Gastrocnemius medialis (tissue), 4 donors: ENCODE measurements at regions not wholly inside any gene's neighbourhood (a gene's known extent, or its start where the extent isn't known, plus 50 kb on each side); places are given as distances from the start of the nearest gene placed in this dataset.

Source experiments
- ATAC-seq, 2 donors: fragments of 150-250 bp; one replicate each; pipeline ENCODE4 v1.9.1; 2016
- DNase-seq, 2 donors: peaks; one replicate each; pipeline ENCODE4 v3.0.0-alpha.2; 2019
- H3K27ac ChIP-seq, 4 donors: fragments of 200-600 bp; sonication (generic); 1 replicate in 1 of 4; 2 replicates in 3 of 4; pipeline ENCODE4 v1.5.1; 2016 to 2018; ENCODE audit warnings: mild to moderate bottlenecking in 2 of 4, moderate library complexity in 1 of 4
- H3K27me3 ChIP-seq, 3 donors: fragments of 200-600 bp; sonication (generic) in 2 of 3; 1 replicate in 1 of 3; 2 replicates in 2 of 3; pipeline versions ENCODE4 v1.5.1 to v1.6.0; 2016 to 2019; ENCODE audit warnings: mild to moderate bottlenecking in 1 of 3, moderate library complexity in 1 of 3
- H3K36me3 ChIP-seq, 2 donors: fragments of 200-600 bp; sonication (generic) in 1 of 2; one replicate each; pipeline ENCODE4 v1.5.1; 2017 to 2018
- H3K4me1 ChIP-seq, 2 donors: fragments of 200-600 bp; sonication (generic) in 1 of 2; one replicate each; pipeline ENCODE4 v1.5.1; 2016 to 2017; ENCODE audit warnings: mild to moderate bottlenecking in 2 of 2
- H3K4me3 ChIP-seq, 4 donors: fragments of 200-600 bp; sonication (generic) in 3 of 4; 1 replicate in 1 of 4; 2 replicates in 3 of 4; pipeline ENCODE4 v1.5.1; 2016 to 2019; ENCODE audit warnings: mild to moderate bottlenecking in 2 of 4
- H3K9me3 ChIP-seq, 3 donors: fragments of 200-600 bp; sonication (generic) in 2 of 3; 1 replicate in 1 of 3; 2 replicates in 2 of 3; pipeline ENCODE4 v1.5.1; 2016 to 2019
- CTCF ChIP-seq, 5 experiments: fragments of 450-650 bp in 3 of 5; fragments of 200-600 bp in 2 of 5; sonication (generic) in 2 of 5; IDR thresholded peaks in 4 of 5; conservative IDR thresholded peaks in 1 of 5; 1 replicate in 4 of 5; 2 replicates in 1 of 5; pipeline ENCODE4 v1.5.1; 2016 to 2019; ENCODE audit warnings: antibody characterized with exemption in 5 of 5, mild to moderate bottlenecking in 3 of 5, moderate library complexity in 3 of 5
- POLR2A ChIP-seq, 2 donors: fragments of 450-650 bp; IDR thresholded peaks; one replicate each; pipeline ENCODE4 v1.6.1; 2017; ENCODE audit warnings: antibody characterized with exemption in 2 of 2, mild to moderate bottlenecking in 2 of 2, moderate library complexity in 2 of 2
- in situ Hi-C, 4 donors: fragments of 200-750 bp; cut with MboI; loops; one replicate each; pipeline versions ENCODE4 v1.15.0 to v1.8.0; 2017; ENCODE audit warnings: low sequenced_read_pairs in 4 of 4
- intact Hi-C: fragments of 100-400 bp; cut with DNase I; formaldehyde crosslinking; loops from one replicate; pipeline ENCODE4 v1.15.1; 2023; ENCODE audit warnings: low total_unique reads

- H3K4me1 ChIP-seq: no peaks in the 10 kb centered on the region
- no peak for DNase-seq
- no peaks in the 10 kb centered on the region for H3K9me3 ChIP-seq
- H3K36me3 ChIP-seq: no peaks in the 10 kb centered on the region
- H3K27me3 ChIP-seq: no peaks in the 10 kb centered on the region
- in situ Hi-C loops (loop anchor here in 2 of 4 donors (5.0 to 25.0 kb wide), 2 partner anchors 92 to 242 kb away; partner anchors contain the start of gene SHB (in 1 of the 2)), intact Hi-C loops (no loop called here)
- no peak overlapping the region for H3K4me3 ChIP-seq
- H3K27ac ChIP-seq: no peak overlapping the region
- no peak for TF ChIP-seq POLR2A (IDR thresholded peaks at IDR 0.05)
- no peak for TF ChIP-seq CTCF (IDR thresholded peaks at IDR 0.05 in 4 of 5, conservative IDR thresholded peaks at IDR 0.05 in 1 of 5)
- no peak for ATAC-seq
Observed at GRCh38 chr9:38154501-38155421, 85.7 kb upstream of the SHB start.

- intact Hi-C loops: no loop called here
- H3K27ac ChIP-seq: no peak overlapping the region
- TF ChIP-seq POLR2A (IDR thresholded peaks at IDR 0.05) (no peak), CTCF (IDR thresholded peaks at IDR 0.05 in 4 of 5, conservative IDR thresholded peaks at IDR 0.05 in 1 of 5) (no peak)
- ATAC-seq: no peak
- no peaks in the 10 kb centered on the region for H3K27me3 ChIP-seq
- DNase-seq: no peak
- no peak overlapping the region for H3K4me3 ChIP-seq
- no peaks in the 10 kb centered on the region for H3K36me3 ChIP-seq
- H3K4me1 ChIP-seq: no peaks in the 10 kb centered on the region
- H3K9me3 ChIP-seq: no peaks in the 10 kb centered on the region
- in situ Hi-C loops: loop anchor here in 1 of 4 donors (25.0 kb wide), 1 partner anchor 92 kb away; the partner anchor contains the start of gene SHB
Observed at GRCh38 chr9:38153910-38154291, 84.9 kb upstream of the SHB start.

- H3K4me1 ChIP-seq: no peaks in the 10 kb centered on the region
- no peak for DNase-seq
- intact Hi-C loops: no loop called here
- in situ Hi-C loops: loop anchor here in 1 of 4 donors (25.0 kb wide), 1 partner anchor 91 kb away; the partner anchor contains the start of gene SHB
- no peaks in the 10 kb centered on the region for H3K9me3 ChIP-seq
- peaks cover 0 to 3% (median 0%) of the 10 kb centered on the region in 3 donors for H3K27me3 ChIP-seq
- H3K36me3 ChIP-seq: no peaks in the 10 kb centered on the region
- H3K4me3 ChIP-seq: no peak overlapping the region
- ATAC-seq: no peak
- H3K27ac ChIP-seq: no peak overlapping the region
- TF ChIP-seq CTCF (IDR thresholded peaks at IDR 0.05 in 4 of 5, conservative IDR thresholded peaks at IDR 0.05 in 1 of 5): no peak
- TF ChIP-seq POLR2A (IDR thresholded peaks at IDR 0.05): no peak
Observed at GRCh38 chr9:38153152-38153909, 84.3 kb upstream of the SHB start.

- in situ Hi-C loops (loop anchor here in 1 of 4 donors (25.0 kb wide), 1 partner anchor 87 kb away; the partner anchor contains the start of gene SHB), intact Hi-C loops (no loop called here)
- Histone ChIP-seq H3K36me3 (no peaks in the 10 kb centered on the region), H3K27me3 (peaks cover 0 to 3% (median 0%) of the 10 kb centered on the region in 3 donors), H3K27ac (no peak overlapping the region), H3K4me3 (no peak overlapping the region), H3K4me1 (no peaks in the 10 kb centered on the region), H3K9me3 (no peaks in the 10 kb centered on the region)
- DNase-seq: no peak
- no peak for TF ChIP-seq CTCF (IDR thresholded peaks at IDR 0.05 in 4 of 5, conservative IDR thresholded peaks at IDR 0.05 in 1 of 5)
- TF ChIP-seq POLR2A (IDR thresholded peaks at IDR 0.05): no peak
- ATAC-seq: no peak
Observed at GRCh38 chr9:38149647-38150046, 80.6 kb upstream of the SHB start.
